ENCODE measurements at regions not wholly inside any gene's neighbourhood (a gene's known extent, or its start where the extent isn't known, plus 50 kb on each side); places are given as distances from the start of the nearest gene placed in this dataset.

- DNase-seq (ENCODE audit: extremely low read depth, insufficient read length): no peak
Measured at GRCh38 chr15:53046153-53046790, 256.1 kb upstream of the ONECUT1 start.

GRCh38 chr15:53038655-53038941, 248.5 kb upstream of the ONECUT1 start:
- Histone ChIP-seq H3K4me3 (replicated peaks; ENCODE audit: low read depth, low read length) (no peak overlapping the region), H3K36me3 (ENCODE audit: control insufficient read depth, insufficient read depth, low read length) (no peaks in the 10 kb centered on the region), H3K27me3 (replicated peaks; ENCODE audit: control insufficient read depth, insufficient read depth, low read length) (no peaks in the 10 kb centered on the region; the same call in 1 of the 2 replicates)
- no peak for TF ChIP-seq CTCF (IDR thresholded peaks at IDR 0.05; ENCODE audit: insufficient read depth, low read length, poor library complexity, severe bottlenecking)
- no peak for DNase-seq (ENCODE audit: extremely low read depth, insufficient read length)

More at GRCh38 chr15:53046153-53046790, 256.1 kb upstream of the ONECUT1 start:
- Histone ChIP-seq H3K4me3 (replicated peaks; ENCODE audit: low read depth, low read length) (no peak overlapping the region), H3K36me3 (ENCODE audit: control insufficient read depth, insufficient read depth, low read length) (no peaks in the 10 kb centered on the region), H3K27me3 (replicated peaks; ENCODE audit: control insufficient read depth, insufficient read depth, low read length) (no peaks in the 10 kb centered on the region)
- no peak for TF ChIP-seq CTCF (IDR thresholded peaks at IDR 0.05; ENCODE audit: insufficient read depth, low read length, poor library complexity, severe bottlenecking)

GRCh38 chr15:53037904-53038654, 247.9 kb upstream of the ONECUT1 start:
- H3K27me3 ChIP-seq (replicated peaks; ENCODE audit: control insufficient read depth, insufficient read depth, low read length): no peaks in the 10 kb centered on the region; the same call in 1 of the 2 replicates
- DNase-seq (ENCODE audit: extremely low read depth, insufficient read length): no peak
- H3K36me3 ChIP-seq (ENCODE audit: control insufficient read depth, insufficient read depth, low read length): no peaks in the 10 kb centered on the region
- no peak for TF ChIP-seq CTCF (IDR thresholded peaks at IDR 0.05; ENCODE audit: insufficient read depth, low read length, poor library complexity, severe bottlenecking)
- H3K4me3 ChIP-seq (replicated peaks; ENCODE audit: low read depth, low read length): no peak overlapping the region

- DNase-seq (ENCODE audit: extremely low read depth, insufficient read length): no peak
- no peak for TF ChIP-seq CTCF (IDR thresholded peaks at IDR 0.05; ENCODE audit: insufficient read depth, low read length, poor library complexity, severe bottlenecking)
- no peak overlapping the region for H3K4me3 ChIP-seq (replicated peaks; ENCODE audit: low read depth, low read length)
- H3K27me3 ChIP-seq (replicated peaks; ENCODE audit: control insufficient read depth, insufficient read depth, low read length): no peaks in the 10 kb centered on the region; the same call in 1 of the 2 replicates
- H3K36me3 ChIP-seq (ENCODE audit: control insufficient read depth, insufficient read depth, low read length): no peaks in the 10 kb centered on the region
Measured at GRCh38 chr15:53036641-53037040, 246.5 kb upstream of the ONECUT1 start.

GRCh38 chr15:53034767-53035245, 244.7 kb upstream of the ONECUT1 start:
- no peak for TF ChIP-seq CTCF (IDR thresholded peaks at IDR 0.05; ENCODE audit: insufficient read depth, low read length, poor library complexity, severe bottlenecking)
- no peak for DNase-seq (ENCODE audit: extremely low read depth, insufficient read length)
- H3K27me3 ChIP-seq (replicated peaks; ENCODE audit: control insufficient read depth, insufficient read depth, low read length): no peaks in the 10 kb centered on the region; the same call in 1 of the 2 replicates
- H3K36me3 ChIP-seq (ENCODE audit: control insufficient read depth, insufficient read depth, low read length): no peaks in the 10 kb centered on the region
- H3K4me3 ChIP-seq (replicated peaks; ENCODE audit: low read depth, low read length): no peak overlapping the region
